GM19452 (cell line): ENCODE measurements at regions not wholly inside any gene's neighbourhood (a gene's known extent, or its start where the extent isn't known, plus 50 kb on each side); places are given as distances from the start of the nearest gene placed in this dataset.

Source experiments
- ATAC-seq: cut with Tn5 transposase; IDR thresholded peaks from one replicate; pipeline ENCODE4 v1.9.1; 2021; ENCODE audit not compliant: unreplicated experiment

DNA sequence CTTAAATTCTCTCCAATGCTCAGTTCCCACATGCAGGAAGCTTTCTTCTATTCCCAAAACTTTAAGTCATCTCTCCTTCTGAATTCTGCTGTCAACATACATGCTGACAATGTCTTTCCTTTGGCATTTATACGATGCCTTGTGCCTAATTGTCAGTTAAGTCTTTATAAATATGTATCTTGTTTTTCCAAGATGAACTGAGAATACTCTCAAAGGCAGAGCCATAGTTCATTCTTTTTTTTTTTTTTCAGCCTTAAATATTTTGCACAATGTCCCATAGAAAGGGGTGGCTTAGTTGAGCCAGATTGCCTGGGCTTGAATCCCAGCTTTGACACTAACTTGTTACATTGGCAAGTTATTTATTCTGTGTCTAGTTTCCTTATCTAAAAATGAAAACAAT lies 210.6 kb downstream of the QDPR start:
- no peak for ATAC-seq

DNA sequence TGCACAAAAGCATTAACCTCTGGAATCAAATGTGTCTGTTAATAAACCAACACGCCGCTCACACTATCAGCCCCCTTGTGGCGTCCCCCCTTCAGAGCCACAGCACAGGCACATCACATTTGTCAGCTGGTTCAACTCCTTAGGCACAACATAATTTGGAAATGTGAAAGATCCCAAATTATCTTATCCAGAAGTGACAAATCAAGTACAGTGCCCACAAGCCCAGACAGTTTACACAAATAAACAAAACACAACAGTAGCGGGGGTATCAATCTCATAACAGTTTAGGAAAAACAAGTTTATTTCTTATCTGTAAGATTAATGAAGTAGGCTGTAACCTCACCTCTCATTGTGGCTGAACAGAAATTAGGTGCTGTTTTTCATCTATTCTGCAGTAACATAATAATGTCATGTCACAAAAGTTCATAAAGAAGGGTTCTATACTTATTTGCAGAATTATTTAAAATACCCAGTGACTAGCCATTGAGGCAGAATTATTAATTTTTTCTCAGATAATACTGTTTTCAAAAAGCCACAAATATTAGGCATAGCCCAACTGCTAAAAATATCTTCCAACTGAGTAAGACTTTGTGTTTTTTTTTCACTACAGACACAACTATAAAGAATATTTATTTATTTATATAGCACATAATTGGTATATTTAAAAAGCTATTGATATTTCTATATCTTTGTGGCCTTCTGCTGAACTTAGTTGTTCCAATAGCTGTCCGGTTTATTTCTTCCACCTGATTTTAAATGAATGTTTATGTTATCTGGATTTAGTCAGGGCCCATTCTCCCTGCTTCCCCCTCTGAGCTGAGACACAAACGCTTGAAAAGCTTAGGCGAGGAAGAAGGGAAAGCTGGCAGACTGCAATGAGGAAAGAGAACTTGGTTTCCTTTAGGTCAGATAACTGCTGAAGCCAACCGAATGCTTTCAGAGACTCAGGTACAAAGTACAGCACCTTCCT lies 214.7 kb downstream of the QDPR start:
- no peak for ATAC-seq

DNA sequence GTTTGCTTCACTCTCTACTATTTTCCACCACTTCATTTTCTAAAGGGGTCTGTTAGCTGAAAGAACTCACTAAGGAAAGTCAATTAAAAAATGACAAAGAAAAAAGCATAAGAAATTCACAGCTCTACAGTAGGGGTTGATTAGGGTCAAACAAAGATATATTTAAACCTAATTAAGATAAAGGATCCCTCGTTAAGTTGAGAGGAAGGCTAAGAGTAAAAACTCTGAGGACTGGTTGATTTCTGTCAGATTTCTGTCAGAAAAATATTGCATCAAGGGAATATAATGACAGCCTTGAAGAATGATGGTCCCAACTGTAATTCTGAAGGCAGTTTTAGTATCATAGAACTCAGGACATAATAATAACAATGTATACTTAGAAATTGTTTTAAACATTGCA lies 218.0 kb downstream of the QDPR start:
- no peak for ATAC-seq

DNA sequence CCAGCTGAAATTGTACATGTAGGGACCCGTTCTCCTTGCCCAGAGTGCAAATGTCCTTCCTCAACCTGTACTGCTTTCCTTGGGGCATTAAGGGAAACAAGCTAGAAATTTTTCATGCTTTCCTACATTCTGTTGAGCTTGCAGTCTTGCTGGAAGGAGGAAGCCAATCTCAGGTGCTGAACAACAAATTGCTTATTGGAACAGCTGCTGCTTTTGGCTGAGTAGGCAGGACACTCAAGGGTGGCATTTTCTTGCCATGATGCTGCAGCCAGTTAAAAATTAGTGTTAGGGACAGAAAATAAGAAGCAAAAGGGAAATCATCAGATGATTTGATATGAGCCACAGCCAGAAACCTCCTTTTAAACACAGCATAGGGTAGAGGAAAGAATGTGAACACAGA lies 223.7 kb downstream of the QDPR start:
- no peak for ATAC-seq

DNA sequence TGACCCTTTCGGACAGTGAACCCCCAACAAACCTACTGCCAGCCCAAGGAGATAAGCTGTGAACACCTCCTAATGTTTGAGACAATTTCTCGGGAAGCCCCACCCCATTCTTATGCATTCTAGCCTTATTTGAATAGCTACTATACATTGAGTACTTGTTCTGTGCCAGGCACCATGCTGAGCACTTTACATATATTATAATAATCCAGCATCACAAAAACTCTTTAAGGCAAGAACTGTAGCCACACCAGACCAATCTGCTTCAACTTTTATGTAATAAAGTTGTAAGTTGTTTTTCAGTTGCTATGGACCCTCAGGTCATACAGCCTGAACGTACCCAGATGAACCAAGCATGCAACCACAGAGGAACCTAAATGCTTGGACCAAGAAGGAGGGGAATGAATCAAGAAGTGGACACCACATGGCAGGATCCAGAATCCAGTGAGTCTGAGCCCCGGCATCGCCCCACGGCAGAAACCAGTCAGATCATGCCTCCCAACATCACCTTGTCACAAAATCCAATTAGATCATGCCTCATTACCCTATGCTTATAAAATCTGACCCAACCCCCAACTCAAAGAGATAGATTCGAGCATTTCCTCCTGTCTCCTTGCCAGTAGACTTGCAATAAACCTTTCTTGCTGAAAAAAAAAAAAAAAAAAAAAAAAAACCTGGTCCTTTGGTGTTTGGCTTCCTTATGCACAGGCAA lies 225.0 kb downstream of the QDPR start:
- no peak for ATAC-seq

DNA sequence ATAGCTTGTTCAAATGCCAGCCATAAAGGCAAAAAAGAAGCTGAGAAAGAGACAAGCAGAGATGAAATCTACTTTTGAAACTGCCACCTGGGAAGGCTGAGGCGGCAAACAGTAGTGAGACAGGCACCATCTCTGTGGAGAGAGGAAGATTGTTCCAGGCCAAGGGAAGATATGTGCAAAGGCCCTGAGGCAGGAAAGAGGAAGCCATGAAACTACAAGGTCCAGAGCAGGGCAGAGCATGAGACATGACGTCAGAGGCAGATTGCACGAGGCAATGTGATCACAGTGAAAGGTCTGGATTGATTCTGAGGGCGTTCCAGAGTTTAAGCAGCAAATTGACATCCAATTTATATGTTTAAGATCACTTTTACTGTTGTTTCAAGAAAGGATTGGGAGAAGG lies 226.1 kb downstream of the QDPR start:
- ATAC-seq = no peak

DNA sequence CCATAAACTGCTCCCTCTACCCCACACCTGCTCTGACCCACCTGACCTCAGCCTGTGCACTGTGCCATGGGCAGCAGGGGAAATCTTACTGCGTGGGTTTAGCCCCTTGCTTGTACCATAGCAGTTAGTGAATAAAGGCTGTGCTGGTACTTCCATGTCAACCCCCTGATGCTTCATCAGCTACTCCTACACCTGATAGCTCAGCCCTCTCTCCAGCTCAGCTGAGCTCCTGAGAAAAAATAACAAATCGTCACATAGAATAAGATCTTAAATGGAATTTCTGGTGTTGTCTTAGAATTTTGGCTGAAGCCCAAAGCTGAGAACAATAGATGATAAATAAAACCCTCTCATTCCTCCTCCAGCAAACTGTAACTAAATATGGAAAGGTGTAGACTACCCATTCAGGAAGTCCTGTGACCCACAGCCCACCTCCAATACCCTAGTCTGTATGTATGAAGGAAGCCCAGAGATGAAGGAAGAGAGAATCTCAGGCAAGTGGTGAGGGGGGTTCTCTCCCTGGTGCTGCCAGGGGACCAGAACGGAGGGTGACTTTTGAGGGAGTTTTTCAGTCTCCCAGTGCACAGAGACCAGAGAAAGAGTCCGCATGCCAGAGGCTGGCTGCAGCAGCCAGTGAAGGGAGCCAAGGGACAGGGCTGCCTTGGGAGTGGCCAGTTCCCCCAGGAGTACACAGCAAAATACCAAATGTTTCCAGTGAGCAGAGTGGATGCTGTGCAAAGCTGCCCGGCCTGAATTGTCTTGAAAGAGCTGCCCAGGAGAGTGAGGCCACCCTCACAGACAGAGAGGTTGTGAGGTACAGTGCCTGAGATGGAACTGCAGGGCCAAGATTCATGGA lies 227.3 kb downstream of the QDPR start:
- no peak for ATAC-seq

DNA sequence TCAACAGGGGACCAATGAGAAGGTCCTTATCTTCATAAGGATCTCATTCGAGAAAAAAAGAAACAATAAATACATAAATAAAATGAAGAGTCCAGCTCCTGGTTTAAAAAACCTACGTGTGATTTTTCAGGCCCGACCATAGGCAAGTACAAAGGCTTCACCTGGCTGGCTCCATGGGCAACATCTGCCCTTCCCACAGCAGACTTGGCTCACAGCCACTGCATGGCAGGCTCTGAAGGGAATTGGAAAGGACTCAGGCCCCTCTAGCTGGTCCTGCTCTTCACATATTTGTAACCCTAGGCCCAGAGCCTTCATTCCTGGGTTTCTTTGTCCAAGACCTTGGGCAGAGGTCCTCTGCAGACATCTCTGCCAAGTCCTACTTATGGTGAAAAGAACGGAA lies 228.1 kb downstream of the QDPR start:
- no peak for ATAC-seq

DNA sequence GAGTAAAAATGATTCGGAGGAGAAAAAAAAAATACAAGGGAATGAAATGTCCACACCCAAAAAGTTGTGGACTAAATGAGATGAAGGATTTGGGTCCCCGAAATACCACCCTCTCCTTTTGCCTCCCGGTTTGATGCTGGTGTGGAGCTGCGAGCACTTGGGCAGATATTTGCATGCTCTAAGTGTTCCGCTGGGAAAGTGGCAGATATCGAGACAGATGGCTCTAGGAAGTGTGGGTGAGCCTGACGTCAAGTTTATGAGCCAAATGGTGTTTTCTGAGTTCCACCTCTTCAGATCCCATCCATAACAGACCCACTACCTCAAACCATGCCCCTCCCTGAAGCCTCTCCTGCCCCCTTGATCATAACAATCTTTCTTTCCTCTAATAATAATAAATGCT lies 228.6 kb downstream of the QDPR start:
- ATAC-seq = no peak

DNA sequence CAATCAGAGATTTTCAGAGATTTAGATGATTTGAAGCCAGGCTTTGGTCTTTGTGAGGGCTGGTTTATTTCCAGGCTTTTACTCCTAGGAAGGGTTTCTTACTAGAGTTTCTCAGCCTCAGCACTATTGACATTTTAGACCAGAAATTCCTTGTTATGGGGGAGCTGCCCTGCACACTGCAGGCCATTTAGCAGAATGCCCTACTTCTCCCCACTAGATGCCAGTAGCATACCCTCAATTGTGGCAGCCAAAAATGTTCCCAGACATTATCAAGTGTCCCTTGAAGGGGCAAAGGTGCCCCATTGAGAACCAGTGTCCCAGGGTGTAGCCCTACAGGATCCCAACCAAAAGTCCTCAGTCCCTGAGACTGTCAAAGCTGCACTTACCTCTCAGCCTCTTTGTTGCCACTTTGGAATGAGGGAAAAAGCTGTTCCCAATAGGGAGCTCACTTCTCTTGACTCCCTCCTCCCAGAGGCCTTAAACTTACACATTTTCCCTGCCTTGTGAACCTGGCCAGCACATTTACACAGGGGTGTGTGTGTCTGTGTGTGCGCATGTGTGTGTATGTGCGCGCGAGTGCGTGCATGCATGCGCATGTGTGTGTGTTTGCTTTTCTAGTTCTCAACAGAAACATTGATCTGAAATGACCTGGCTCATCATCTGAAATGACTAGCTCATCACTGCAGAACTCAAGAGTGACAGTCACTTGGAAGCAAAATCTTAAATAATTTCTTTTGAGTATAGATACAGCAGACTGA lies 231.4 kb downstream of the QDPR start:
- ATAC-seq = no peak

DNA sequence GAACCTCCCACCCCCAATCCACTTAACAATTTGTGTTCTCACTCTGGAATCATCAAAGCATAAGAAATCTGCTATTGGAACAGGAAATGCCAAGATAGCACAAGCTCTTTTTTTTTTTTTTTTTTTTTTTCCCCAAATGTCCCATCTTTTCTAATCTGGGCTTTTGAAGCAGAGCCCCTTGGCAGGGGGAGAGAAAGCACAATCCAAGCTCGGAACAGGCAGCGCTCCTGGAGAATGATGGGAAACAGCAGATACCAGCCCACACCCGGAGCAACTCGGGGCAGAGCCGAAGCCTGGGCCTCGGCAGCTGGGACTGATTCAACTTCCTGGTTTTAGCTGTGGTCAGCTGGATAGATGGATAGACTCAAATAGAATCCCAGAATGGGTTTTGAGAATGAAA lies 235.1 kb downstream of the QDPR start:
- no peak for ATAC-seq

DNA sequence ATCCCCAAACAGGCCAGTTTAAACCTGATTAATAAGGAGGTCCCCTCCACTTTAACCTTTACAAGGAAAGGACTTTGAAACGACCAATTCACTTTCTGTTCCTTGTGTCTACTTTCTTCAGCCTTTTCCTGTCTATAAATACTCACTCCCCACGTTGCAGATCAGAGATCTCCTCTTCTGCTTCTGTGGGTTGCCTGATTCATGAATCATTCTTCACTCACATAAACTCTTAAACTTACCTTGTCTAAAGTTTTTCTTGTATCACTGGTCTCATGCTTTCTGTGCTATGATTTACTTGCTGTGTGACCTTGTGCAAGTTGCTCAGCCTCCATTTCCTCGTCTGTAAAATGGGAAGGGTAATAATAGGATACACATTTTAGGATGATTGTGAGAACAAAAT lies 236.1 kb downstream of the QDPR start:
- ATAC-seq = no peak

DNA sequence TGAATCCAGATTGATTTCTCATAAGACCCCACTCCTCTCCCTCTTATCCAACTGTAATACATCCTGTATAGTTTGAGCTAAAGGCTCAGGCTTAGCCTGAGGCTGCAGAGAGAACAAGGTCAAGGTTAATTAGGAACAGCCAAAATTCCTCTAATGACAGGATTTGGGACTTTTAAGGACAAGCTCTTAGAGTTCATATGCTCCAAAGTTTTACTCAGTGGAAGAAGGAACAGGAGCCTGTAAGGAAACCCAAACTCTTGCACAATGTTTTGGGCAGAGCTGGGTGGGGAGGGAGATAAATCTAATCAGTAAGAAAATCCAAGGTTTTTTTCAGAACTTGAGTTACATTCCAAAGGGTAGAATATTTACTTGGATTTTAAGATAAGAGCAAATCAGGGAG lies 238.8 kb downstream of the QDPR start:
- no peak for ATAC-seq

DNA sequence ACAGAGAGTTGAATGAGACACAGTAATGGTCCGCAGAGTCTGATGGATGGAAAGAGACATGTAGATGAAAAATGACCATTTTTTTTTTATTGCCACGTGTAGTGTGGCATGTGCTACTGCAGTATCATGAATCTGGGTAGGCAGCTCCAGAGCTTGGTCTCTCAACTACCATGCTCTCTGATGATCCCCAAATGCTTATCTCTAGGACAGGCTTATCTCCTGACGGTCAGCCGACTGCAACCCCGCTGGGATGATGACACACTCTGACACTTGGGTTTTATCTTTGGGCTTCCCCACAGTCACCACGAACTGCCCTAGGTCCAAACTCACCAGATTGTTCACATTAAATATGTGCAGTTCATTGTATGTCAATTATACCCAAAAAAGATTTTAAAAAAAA lies 239.7 kb downstream of the QDPR start:
- ATAC-seq = no peak

DNA sequence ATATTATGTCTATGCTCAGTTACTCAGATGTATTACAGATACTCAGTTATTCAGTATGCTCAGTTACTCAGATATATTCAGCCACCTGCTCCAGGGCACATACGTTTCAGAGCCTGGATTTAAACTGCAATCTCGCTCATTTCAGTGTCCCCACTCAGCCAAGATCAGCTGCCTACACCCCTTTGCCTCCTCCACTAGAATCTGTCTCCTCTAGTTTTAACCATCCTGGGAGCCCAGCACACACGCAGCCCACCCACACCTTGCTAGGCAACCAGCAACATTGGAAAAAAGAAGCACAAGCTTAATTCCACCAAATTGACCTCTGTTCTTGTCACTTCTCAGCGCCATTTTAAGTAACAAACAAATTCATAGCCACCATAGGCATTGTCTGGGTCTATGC lies 246.2 kb downstream of the QDPR start:
- no peak for ATAC-seq

DNA sequence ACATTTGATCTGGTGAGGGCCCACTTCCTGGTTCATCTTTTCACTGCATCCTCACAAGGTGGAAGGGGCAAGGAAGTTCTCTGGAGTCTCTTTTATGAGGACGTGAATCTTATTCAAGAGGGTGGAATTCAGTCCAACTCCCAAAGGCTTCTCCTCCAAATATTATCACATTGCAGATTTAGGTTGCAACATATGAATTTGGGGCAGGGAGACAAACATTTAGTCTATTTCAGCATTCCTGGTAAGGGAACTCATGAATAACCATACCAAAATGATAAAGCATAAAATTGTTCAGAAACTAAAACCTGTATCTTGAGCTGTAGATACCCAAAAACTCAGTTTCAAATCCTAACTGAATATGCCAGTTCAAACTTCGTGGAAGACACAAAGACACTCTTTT lies 246.8 kb downstream of the QDPR start:
- ATAC-seq = no peak

DNA sequence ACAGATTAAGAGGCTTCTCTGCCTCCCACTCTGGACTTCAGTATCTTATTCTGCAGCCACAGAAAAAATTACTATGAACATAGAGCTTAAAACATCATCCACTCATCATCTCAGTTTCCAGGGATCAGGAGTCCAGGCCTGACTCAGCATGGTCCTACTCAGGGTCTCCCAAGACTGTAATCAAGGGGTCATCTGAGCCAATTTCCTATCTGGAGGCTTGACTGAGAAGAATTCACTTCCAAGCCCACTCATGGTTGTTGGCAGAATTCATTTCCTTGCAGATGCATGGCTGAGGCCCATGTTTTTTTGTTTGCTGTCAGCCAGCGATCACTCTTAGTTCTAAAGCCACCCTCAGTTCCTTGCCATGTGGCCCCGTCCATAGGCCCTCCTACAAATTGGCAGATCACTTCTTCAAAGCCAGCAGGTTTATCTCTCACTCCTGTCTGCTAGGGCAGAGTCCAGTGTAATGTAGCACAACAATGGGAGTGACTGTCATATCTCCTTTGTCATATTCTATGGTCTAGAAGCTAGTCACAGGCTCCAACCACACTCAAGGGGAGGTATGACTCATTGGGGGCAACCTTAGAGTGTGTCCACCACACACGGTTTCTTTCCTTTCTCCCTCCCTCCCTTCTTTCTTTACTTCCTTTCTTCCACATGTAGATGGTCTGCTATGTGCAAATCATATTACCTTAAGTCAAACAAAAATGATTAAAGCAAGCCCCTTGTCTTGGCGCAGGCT lies 251.6 kb downstream of the QDPR start:
- no peak for ATAC-seq

DNA sequence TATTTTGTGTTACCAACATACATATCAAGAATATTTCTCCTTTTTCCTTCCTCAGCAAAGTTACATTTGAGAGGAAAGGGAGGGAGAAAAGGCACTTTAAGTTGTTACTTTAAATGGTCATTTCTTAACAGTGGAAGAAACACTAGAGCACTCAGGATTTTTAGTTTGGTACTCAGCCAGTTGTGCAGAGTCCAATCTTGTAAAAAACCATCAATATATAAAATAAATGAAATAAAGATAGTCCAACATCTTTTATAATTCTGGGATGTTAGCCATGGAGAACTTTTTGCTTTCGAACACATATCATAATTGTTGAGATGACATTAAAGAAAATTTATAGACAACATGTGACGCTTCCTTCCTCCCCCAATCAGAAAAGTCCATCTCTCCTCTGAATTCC lies 253.8 kb downstream of the QDPR start:
- ATAC-seq = no peak

DNA sequence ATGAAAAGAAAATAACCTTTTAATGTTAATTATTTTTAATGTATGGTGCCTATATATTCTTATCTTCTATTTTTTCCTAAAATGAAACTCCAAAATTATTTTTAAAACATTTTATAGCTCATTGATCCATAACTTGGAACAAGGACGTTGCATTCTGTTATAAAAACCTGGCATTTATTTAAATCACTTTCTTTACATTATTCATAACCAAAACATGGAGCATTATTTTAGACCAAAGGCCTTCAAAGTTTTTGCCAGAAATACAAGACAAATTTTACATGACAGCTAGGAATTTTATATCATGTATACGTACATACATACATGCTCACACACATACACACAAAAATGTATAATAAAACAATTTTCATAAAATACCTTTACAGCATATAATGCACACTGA lies 259.8 kb downstream of the QDPR start:
- no peak for ATAC-seq

DNA sequence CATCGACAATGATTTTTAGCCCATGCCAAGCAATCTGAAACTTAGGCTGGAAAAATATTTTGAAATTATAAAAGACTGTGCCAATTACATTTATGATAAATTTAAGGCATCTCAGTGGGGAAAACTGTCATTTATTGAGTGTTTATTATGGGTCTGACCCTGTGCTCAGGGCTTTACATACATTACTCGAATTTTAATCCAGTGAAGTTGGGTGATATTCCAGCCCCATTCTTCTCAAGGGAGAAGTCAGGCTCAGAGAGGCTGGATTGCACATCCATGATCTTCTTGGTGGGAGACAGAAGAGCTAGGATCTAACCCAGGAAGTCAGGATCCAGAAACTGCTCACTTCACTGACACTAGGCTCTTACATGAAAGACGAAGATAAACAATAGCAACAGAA lies 260.8 kb downstream of the QDPR start:
- no peak for ATAC-seq
